Bronchial epithelial cell (primary cell): ENCODE measurements at regions not wholly inside any gene's neighbourhood (a gene's known extent, or its start where the extent isn't known, plus 50 kb on each side); places are given as distances from the start of the nearest gene placed in this dataset.

ENCODE experiments used
- DNase-seq: peaks from one replicate; pipeline ENCODE4 v3.0.0-alpha.2; 2010; ENCODE audit warnings: low read depth
- FAIRE-seq: peaks from 2 replicates; lab custom pipeline; 2011; peaks lifted over from hg19 to GRCh38; lab: Jason Lieb, UNC
- H3K27me3 ChIP-seq: 2 replicates; pipeline ENCODE4 v1.5.1; 2011; ENCODE audit warnings: low read length; ENCODE audit not compliant: control insufficient read depth, insufficient read depth
- H3K36me3 ChIP-seq: 2 replicates; pipeline ENCODE4 v1.5.1; 2011; ENCODE audit warnings: low read length; ENCODE audit not compliant: control insufficient read depth, insufficient read depth
- H3K4me3 ChIP-seq: 2 replicates; pipeline ENCODE4 v1.5.1; 2011; ENCODE audit warnings: mild to moderate bottlenecking, low read depth, low read length, control low read depth
- TF ChIP-seq, protein P1 (sequence below): IDR thresholded peaks from 2 replicates; pipeline ENCODE4 v1.5.1; 2011; ENCODE audit warnings: mild to moderate bottlenecking, moderate library complexity, low read length, control low read depth, inconsistent platforms; ENCODE audit not compliant: insufficient read depth, severe bottlenecking

DNA sequence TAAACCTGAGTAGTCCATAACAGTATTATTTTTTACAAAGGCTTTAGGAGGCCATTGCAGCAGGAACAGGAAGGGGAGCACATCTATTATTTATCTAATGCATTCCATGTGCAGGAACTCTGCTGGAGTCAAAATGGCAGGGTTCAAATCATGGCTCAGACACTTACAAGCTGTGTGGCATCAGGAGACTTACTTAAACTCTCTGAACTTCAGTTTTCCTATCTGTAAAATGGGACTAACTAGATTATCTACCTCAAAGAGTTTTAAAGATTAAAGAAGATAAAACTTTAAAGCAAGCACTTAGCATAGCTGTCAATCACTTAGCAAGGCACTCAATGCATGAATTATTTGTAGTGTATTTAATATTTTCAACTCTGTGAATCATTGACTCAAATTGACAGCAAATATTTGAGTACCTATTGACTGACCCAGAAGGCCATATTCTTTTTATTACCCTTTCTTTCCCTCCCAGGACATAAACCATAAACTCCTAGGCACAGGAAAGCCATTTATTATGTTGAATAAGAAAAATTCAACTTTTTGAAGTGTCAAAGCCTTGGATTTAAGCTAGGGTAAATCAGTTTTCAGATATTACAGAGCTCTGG, 115.8 kb upstream of the FAM204A start:
- Histone ChIP-seq H3K4me3 (no peak overlapping the region), H3K27me3 (no peaks in the 10 kb centered on the region), H3K36me3 (no peaks in the 10 kb centered on the region)
- TF ChIP-seq, protein P1, sequence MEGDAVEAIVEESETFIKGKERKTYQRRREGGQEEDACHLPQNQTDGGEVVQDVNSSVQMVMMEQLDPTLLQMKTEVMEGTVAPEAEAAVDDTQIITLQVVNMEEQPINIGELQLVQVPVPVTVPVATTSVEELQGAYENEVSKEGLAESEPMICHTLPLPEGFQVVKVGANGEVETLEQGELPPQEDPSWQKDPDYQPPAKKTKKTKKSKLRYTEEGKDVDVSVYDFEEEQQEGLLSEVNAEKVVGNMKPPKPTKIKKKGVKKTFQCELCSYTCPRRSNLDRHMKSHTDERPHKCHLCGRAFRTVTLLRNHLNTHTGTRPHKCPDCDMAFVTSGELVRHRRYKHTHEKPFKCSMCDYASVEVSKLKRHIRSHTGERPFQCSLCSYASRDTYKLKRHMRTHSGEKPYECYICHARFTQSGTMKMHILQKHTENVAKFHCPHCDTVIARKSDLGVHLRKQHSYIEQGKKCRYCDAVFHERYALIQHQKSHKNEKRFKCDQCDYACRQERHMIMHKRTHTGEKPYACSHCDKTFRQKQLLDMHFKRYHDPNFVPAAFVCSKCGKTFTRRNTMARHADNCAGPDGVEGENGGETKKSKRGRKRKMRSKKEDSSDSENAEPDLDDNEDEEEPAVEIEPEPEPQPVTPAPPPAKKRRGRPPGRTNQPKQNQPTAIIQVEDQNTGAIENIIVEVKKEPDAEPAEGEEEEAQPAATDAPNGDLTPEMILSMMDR, result no peak
- DNase-seq (no peak), FAIRE-seq (no peak)

DNA sequence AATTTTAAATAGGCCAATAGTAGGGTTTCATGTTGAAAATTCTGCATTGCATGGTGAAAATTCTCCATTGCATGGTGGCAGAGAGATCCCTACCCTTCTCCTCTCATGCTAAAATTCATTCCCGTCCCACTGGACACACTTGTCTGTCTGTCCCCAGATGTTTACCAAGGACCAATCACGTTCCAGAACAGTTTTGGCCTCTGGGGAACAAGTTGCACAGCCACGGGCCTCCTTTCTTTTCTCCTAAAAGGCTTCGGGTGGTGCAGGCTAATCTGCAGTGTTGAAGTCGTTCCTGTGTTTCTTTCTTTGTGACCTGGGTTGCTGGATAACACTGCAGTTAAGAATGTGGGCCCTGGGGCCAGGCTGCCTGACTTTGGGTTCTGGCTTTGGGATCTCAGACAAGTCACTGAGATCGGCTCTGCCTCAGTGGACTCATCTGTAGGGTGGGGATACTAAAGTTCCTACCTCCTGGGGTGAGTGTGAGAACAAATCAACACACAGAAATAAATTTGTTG, 113.1 kb upstream of the FAM204A start:
- Histone ChIP-seq H3K4me3 (no peak overlapping the region), H3K27me3 (no peaks in the 10 kb centered on the region), H3K36me3 (no peaks in the 10 kb centered on the region)
- FAIRE-seq, result no peak
- no peak for DNase-seq
- TF ChIP-seq, protein P1, result no peak

GRCh38 chr10:118454211-118454610, 112.1 kb upstream of the FAM204A start:
- Histone ChIP-seq H3K4me3 (no peak overlapping the region), H3K36me3 (no peaks in the 10 kb centered on the region), H3K27me3 (no peaks in the 10 kb centered on the region)
- DNase-seq (no peak), FAIRE-seq (no peak)
- TF ChIP-seq, protein P1, result no peak

GRCh38 chr10:118452098-118452497, 110.0 kb upstream of the FAM204A start:
- TF ChIP-seq, protein P1, result no peak
- no peak for DNase-seq
- FAIRE-seq, result no peak
- Histone ChIP-seq H3K4me3 (no peak overlapping the region), H3K36me3 (no peaks in the 10 kb centered on the region), H3K27me3 (peaks cover 5% of the 10 kb centered on the region)

GRCh38 chr10:118449521-118449920, 107.4 kb upstream of the FAM204A start:
- Histone ChIP-seq H3K27me3 (peaks cover 5% of the 10 kb centered on the region), H3K4me3 (no peak overlapping the region), H3K36me3 (no peaks in the 10 kb centered on the region)
- DNase-seq (no peak), FAIRE-seq (no peak)
- TF ChIP-seq, protein P1, result no peak

GRCh38 chr10:118448744-118449143, 106.6 kb upstream of the FAM204A start:
- FAIRE-seq (no peak), DNase-seq (no peak)
- Histone ChIP-seq H3K27me3 (peaks cover 5% of the 10 kb centered on the region), H3K36me3 (no peaks in the 10 kb centered on the region), H3K4me3 (no peak overlapping the region)
- TF ChIP-seq, protein P1, result no peak
